NCI-H146 treated with DMSO at 0.1 percent for 48 hours (cell line): ENCODE measurements at regions not wholly inside any gene's neighbourhood (a gene's known extent, or its start where the extent isn't known, plus 50 kb on each side); places are given as distances from the start of the nearest gene placed in this dataset.

Source experiments
- DNase-seq: peaks from one replicate; lab custom pipeline; 2025; ENCODE audit not compliant: unreplicated experiment; lab: John Stamatoyannopoulos, UW

DNA sequence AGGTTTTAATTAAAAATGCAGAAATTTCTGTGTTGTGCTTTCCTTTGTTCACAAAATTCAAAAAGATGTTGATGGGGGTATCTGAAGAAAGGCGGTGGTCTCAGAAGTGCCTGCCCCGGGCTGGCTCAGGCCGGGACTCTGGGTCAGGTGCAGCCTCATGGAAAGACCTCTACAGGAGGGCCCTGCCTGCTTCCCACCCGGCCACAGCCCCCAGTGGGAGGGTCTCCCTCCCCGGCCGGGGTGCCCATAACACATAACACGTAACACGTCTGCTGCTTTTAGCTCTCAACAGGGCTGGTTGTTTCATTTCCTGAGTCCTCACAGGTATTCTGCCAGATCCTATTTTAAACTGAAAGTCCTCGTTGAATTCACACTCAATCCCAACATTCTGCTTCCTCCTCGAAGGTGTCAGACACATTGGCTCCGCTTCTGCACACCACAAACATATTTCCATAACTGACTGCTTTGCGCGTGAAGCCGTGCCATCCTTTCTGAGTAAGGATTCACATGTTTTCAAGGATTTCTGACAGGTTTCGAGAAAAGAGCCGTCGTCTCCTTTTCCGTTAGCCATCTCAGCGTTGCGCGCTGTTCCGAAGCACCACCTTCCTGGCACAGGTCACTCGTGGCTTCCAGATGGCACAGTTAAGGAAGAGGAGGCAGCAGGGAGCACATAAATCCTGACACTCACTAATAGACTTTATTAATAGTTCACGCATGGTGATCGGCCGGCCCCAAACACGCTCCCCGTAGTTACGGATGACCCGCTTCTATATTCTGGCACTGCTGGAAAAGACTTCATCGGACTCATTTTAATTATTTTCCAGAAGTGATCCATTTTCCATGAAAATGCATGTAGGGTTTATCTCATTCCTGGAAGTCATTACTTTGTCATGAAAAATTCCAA is 569.3 kb downstream of the BRD1 start:
- no peak for DNase-seq

DNA sequence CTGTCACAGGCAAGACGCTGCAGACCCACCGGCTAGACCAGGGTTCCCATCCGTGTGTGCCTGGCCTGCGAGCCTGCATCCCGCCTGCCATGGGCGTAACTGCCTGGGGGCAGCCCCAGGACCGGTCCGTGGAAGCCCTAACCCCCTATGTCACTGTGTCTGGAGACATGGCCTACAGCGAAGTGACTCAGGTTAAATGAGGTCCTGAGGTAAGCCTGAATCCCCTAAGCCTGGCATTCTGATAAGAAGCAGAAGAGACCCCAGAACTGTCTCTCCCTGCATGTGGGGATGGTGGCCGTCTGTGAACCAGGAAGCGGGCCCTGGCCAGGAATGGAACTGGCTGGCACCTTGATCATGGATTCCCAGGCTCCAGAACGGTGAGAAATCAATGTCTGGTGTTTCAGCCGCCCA is 570.1 kb downstream of the BRD1 start:
- DNase-seq = no peak

- no peak for DNase-seq
Measured at GRCh38 chr22:49255741-49256318, 571.8 kb downstream of the BRD1 start.

DNA sequence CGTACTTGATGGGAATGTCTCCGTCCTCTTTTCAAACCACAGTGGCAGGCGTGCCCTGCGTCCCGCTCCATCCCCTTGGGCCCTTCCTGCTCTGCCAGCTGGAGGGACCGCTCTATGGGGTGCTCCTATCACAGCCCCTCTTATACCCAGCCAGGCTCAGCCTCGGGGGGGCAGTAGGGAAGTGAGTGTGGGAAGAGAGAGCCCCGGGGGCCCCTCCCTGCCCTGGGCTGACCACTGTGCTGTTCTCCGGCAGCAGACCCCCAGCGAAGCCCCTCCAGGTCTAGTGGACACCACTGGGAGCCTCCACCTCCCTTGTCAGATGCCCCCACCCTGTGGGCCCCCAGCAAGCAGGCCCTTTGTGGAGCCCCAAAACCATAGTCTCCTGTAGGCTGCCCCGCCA is 572.5 kb downstream of the BRD1 start:
- DNase-seq = no peak

DNA sequence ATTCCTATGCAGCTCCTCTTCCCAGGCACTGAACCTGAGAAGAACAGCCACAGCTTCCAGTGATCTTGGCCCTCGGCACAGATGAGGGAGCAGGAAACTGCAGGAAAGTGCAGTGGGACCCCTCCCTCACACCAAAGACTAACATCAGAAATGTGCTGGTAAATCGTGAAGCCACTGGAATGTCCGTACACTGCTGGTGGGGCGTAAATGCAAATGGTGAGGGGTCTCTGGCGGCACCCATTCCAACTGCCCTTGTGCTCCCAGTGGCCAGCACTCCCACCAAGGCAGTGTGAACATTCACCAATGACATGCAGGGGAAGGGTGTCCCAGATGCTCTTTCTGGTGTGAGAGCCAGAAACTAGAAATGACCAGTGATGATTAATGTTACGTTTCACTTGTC is 574.0 kb downstream of the BRD1 start:
- DNase-seq = no peak

- DNase-seq = no peak
Measured at GRCh38 chr22:49251371-49251770, 576.3 kb downstream of the BRD1 start.

DNA sequence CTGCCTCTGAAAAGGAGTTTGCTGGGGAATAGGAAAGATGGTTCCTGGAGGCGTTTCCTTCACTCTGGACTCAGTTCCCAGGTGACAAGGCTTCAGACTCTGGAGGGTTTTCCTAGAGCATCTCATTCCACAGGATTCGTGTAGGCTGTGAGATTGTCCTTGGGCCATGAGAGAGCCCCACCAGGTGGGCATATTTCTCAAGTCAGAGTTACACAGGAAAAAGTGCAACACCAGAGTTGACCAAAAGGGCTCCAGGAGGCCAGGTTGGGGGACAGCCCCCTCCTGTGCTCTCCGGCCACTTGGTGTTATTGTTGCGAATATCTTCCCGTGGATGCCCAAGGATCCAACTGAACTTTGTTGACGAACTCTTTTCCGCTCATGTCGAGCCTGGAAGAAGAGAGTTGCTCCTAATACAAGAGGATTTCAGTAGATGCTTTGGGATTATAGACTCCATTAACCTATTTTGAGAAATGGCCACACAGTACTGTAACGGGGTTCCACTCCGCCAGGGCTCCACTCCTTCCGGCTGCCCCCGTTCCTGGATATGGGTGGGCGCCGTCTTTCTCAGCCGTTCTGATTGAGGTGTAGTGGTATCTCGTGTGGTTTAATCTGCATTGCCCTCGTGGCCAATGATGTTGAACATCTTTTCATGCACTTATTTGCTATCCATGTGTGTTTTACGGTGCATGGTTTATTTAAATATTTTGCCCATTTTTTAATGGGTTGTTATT is 580.3 kb downstream of the BRD1 start:
- no peak for DNase-seq

GRCh38 chr22:49244466-49245420 is 582.9 kb downstream of the BRD1 start:
- DNase-seq = no peak

DNA sequence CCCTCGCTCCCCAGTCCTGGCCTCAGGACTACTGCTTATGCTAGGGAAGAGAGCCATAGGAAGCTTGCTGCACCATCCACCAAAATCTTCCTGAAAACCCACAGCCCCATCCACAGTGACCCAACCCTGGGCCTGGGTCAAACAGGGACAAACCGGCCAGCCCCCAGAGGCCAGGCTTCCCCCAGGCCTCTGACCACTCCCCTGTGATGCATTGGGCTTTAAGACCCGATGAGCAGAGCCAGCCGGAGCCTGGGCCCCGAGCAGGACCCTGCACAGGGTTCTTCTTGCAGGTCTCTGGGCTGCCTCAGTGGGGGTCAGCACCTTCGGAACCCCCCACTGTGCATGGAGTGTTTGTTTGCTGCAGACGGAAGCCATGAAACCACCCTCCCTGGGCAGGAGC is 583.7 kb downstream of the BRD1 start:
- no peak for DNase-seq

DNA sequence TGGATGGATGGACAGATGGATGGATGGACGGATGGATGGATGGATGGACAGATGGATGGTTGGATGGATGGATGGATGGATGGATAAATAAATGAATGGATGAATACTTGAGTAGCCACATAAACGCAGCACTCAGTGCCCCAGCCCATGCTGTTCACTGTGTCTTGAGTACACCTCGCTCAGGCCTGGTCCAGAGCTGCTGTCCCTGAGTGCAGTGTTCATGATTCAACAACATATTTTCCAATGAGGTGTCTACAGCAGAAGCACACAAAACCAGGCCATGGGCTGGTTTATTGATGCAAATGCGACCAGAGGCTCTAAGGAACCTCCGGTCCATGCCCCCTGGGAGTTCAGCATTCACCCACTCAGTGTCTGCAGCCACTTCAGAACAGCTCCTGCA is 584.3 kb downstream of the BRD1 start:
- DNase-seq = no peak

GRCh38 chr22:49242480-49242879 is 585.2 kb downstream of the BRD1 start:
- DNase-seq = no peak

DNA sequence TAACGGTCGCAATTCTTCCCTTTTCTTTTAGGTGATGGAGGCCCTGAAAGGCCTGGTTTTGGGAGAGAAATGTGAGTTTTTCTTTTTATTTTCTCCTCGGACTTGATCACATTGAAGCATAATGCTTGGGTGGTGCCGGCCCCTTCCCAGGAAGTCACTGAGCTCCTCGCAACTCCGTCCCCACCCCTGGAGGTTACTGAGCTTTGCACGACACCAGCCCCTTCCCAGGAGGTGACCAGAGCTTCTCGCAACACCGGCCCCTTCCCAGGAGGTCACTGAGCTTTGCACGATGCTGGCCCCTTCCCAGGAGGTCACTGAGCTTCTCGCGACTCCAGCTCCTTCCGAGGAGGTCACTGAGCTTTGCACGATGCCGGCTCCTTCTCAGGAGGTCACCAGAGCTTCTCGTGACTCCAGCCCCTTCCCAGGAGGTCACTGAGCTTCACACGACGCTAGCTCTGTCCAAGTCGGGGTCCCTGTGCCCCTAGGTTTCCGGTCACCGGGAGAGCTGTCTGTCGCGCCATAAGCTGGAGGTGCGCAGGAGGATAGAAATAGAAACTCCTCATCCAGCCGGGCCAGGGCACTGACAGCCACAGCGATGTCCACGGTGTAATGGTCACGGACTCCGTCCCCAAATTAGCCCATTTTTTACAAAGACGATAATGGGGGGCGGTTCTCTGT is 586.4 kb downstream of the BRD1 start:
- DNase-seq = no peak

- no peak for DNase-seq
Measured at GRCh38 chr22:49240472-49240871, 587.2 kb downstream of the BRD1 start.

DNA sequence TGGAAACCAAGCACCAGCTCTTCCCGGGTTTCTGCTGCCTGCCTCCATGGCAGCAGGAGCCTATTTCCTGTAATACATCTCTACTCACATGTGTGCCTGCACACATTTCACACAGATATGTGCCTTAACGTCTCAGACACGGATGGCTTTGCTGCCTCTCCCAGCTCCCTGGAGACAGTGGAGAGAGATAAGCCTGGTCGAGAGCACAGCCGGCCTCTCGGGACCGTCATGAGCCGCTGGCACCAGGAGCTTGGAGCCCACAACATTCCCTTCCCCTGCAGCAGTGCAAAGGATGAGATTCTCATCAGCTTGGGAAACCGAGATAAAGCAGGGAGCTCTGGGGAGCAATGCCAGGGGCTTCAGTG is 587.7 kb downstream of the BRD1 start:
- DNase-seq = no peak

GRCh38 chr22:49239264-49240015 is 588.2 kb downstream of the BRD1 start:
- DNase-seq = no peak

- DNase-seq = no peak
Measured at GRCh38 chr22:49238181-49239141, 589.2 kb downstream of the BRD1 start.

- DNase-seq = no peak
Measured at GRCh38 chr22:49237703-49238102, 590.0 kb downstream of the BRD1 start.

- DNase-seq = no peak
Measured at GRCh38 chr22:49237279-49237678, 590.4 kb downstream of the BRD1 start.
